Esophagus muscularis mucosa (tissue), 4 donors: ENCODE measurements at regions not wholly inside any gene's neighbourhood (a gene's known extent, or its start where the extent isn't known, plus 50 kb on each side); places are given as distances from the start of the nearest gene placed in this dataset.

Experiments
- DNase-seq: peaks from one replicate; pipeline ENCODE4 v3.0.0-alpha.2; 2017; ENCODE audit errors: extremely low spot score
- H3K27ac ChIP-seq, 4 donors: fragments of 200-600 bp; sonication (generic); replicated peaks in 1 of 4; 1 replicate in 3 of 4; 2 replicates in 1 of 4; pipeline ENCODE4 v1.5.1; 2016 to 2019; ENCODE audit warnings: mild to moderate bottlenecking in 1 of 4
- H3K27me3 ChIP-seq, 4 donors: fragments of 200-600 bp; sonication (generic); one replicate each; pipeline versions ENCODE4 v1.5.1 to v1.6.0; 2016 to 2019
- H3K36me3 ChIP-seq, 4 donors: fragments of 200-600 bp; sonication (generic); one replicate each; pipeline ENCODE4 v1.5.1; 2016 to 2019
- H3K4me1 ChIP-seq, 4 donors: fragments of 200-600 bp; sonication (generic); one replicate each; pipeline ENCODE4 v1.5.1; 2016 to 2019
- H3K4me3 ChIP-seq, 4 donors: fragments of 200-600 bp; sonication (generic); 1 replicate in 2 of 4; 2 replicates in 2 of 4; pipeline ENCODE4 v1.5.1; 2016 to 2019; ENCODE audit warnings: mild to moderate bottlenecking in 4 of 4, moderate library complexity in 1 of 4
- H3K9me3 ChIP-seq, 4 donors: fragments of 200-600 bp; sonication (generic); 1 replicate in 3 of 4; 2 replicates in 1 of 4; pipeline ENCODE4 v1.5.1; 2016 to 2019
- CTCF ChIP-seq, 3 experiments: fragments of 200-600 bp in 2 of 3; fragments of 450-650 bp in 1 of 3; sonication (generic) in 2 of 3; IDR thresholded peaks; one replicate each; pipeline ENCODE4 v1.5.1; 2017 to 2019; ENCODE audit warnings: antibody characterized with exemption in 3 of 3, mild to moderate bottlenecking in 2 of 3, moderate library complexity in 1 of 3
- EP300 ChIP-seq: sonication (generic); formaldehyde crosslinking; IDR thresholded peaks from one replicate; pipeline ENCODE4 v1.6.1; 2017; ENCODE audit warnings: antibody characterized with exemption
- POLR2A ChIP-seq: fragments of 450-650 bp; IDR thresholded peaks from one replicate; pipeline ENCODE4 v1.6.1; 2017; ENCODE audit warnings: antibody characterized with exemption, moderate library complexity, mild to moderate bottlenecking, low read depth
- POLR2AphosphoS5 ChIP-seq, 2 donors: sonication (generic); formaldehyde crosslinking; IDR thresholded peaks; one replicate each; pipeline ENCODE4 v1.6.1; 2017; ENCODE audit warnings: antibody characterized with exemption in 2 of 2
- WGBS: methylation state at CpG from one replicate; pipeline ENCODE4 v1.1.5; 2018; 5-methylcytosine and 5-hydroxymethylcytosine counted together
- intact Hi-C: fragments of 100-400 bp; cut with DNase I; formaldehyde crosslinking; loops from one replicate; pipeline ENCODE4 v1.15.1; 2023

- Histone ChIP-seq H3K4me1 (no peaks in the 10 kb centered on the region), H3K36me3 (no peaks in the 10 kb centered on the region), H3K27me3 (peaks cover 0 to 19% (median 0%) of the 10 kb centered on the region in 4 donors), H3K27ac (no peak overlapping the region), H3K4me3 (no peak overlapping the region), H3K9me3 (no peaks in the 10 kb centered on the region)
- no peak for DNase-seq
- TF ChIP-seq POLR2AphosphoS5 (IDR thresholded peaks at IDR 0.05) (no peak), EP300 (no peak), CTCF (IDR thresholded peaks at IDR 0.05) (no peak), POLR2A (no peak)
- intact Hi-C loops = no loop called here
- 58% methylated on average over 11 of the region's 11 CpGs for WGBS
These were observed 171.6 kb upstream of the MKI67 start for GRCh38 chr10:128297709-128298378.

GRCh38 chr10:128298587-128298986 is 172.4 kb upstream of the MKI67 start:
- no peak overlapping the region for H3K27ac ChIP-seq
- H3K27me3 ChIP-seq = peaks cover 0 to 19% (median 0%) of the 10 kb centered on the region in 4 donors
- DNase-seq = no peak
- TF ChIP-seq EP300 (no peak), POLR2A (no peak), POLR2AphosphoS5 (IDR thresholded peaks at IDR 0.05) (no peak), CTCF (IDR thresholded peaks at IDR 0.05) (no peak)
- no peaks in the 10 kb centered on the region for H3K4me1 ChIP-seq
- no peaks in the 10 kb centered on the region for H3K9me3 ChIP-seq
- intact Hi-C loops = no loop called here
- WGBS = 68% methylated on average over 4 of the region's 4 CpGs
- H3K4me3 ChIP-seq = no peak overlapping the region
- no peaks in the 10 kb centered on the region for H3K36me3 ChIP-seq

GRCh38 chr10:128300290-128300824 is 174.1 kb upstream of the MKI67 start:
- 75% methylated on average over 12 of the region's 13 CpGs for WGBS
- TF ChIP-seq POLR2AphosphoS5 (IDR thresholded peaks at IDR 0.05) (no peak), POLR2A (no peak), EP300 (no peak), CTCF (IDR thresholded peaks at IDR 0.05) (no peak)
- Histone ChIP-seq H3K27ac (no peak overlapping the region), H3K4me3 (no peak overlapping the region), H3K4me1 (no peaks in the 10 kb centered on the region), H3K9me3 (no peaks in the 10 kb centered on the region), H3K27me3 (peaks cover 0 to 17% (median 0%) of the 10 kb centered on the region in 4 donors), H3K36me3 (no peaks in the 10 kb centered on the region)
- intact Hi-C loops = no loop called here
- no peak for DNase-seq

- 74% methylated on average over 5 of the region's 5 CpGs for WGBS
- intact Hi-C loops = no loop called here
These were observed 174.8 kb upstream of the MKI67 start for GRCh38 chr10:128301051-128301450.

More at GRCh38 chr10:128301051-128301450, 174.8 kb upstream of the MKI67 start:
- no peaks in the 10 kb centered on the region for H3K36me3 ChIP-seq
- H3K4me1 ChIP-seq = no peaks in the 10 kb centered on the region
- H3K9me3 ChIP-seq = no peaks in the 10 kb centered on the region
- DNase-seq = no peak
- TF ChIP-seq EP300 = no peak
- no peak for TF ChIP-seq CTCF (IDR thresholded peaks at IDR 0.05)
- TF ChIP-seq POLR2AphosphoS5 (IDR thresholded peaks at IDR 0.05) = no peak
- TF ChIP-seq POLR2A = no peak
- no peak overlapping the region for H3K27ac ChIP-seq
- peaks cover 0 to 24% (median 0%) of the 10 kb centered on the region in 4 donors for H3K27me3 ChIP-seq
- H3K4me3 ChIP-seq = no peak overlapping the region
